ENCODE measurements at regions not wholly inside any gene's neighbourhood (a gene's known extent, or its start where the extent isn't known, plus 50 kb on each side); places are given as distances from the start of the nearest gene placed in this dataset.

DNA sequence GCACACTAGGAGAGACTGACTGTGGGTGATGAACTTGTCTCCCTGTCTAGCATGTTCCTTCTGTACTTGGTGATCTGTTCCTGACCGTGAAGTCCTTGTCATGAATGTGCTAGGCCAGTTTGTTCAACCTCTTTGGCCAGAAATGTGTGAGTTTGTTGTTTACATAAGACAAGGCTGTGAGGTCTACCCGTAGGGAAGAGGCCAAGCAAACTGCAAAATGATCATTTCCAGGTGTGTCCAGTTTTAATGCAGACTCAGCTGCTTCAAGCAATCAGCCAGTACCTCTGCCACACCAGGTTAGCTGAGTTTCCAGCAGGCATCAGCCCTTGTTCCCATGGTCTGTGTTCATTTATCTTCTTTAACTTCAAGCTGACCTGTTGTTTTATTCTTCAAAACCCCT is 440.2 kb downstream of the FUT8 start:
- H3K4me3 ChIP-seq (ENCODE audit: low read length), result no peak overlapping the region
- no peaks in the 10 kb centered on the region for H3K4me1 ChIP-seq (ENCODE audit: insufficient read depth, low read length)
- no peaks in the 10 kb centered on the region for H3K27me3 ChIP-seq (ENCODE audit: insufficient read depth, low read length)
- no peak overlapping the region for H3K9ac ChIP-seq (ENCODE audit: low read depth, low read length)
- no peaks in the 10 kb centered on the region for H3K9me3 ChIP-seq (ENCODE audit: insufficient read depth, low read depth, low read length)
- 44% methylated on average over 2 of the region's 2 CpGs for WGBS
- no peaks in the 10 kb centered on the region for H3K36me3 ChIP-seq (ENCODE audit: insufficient read depth, low read length)
- H3K27ac ChIP-seq (ENCODE audit: low read depth, low read length), result no peak overlapping the region

DNA sequence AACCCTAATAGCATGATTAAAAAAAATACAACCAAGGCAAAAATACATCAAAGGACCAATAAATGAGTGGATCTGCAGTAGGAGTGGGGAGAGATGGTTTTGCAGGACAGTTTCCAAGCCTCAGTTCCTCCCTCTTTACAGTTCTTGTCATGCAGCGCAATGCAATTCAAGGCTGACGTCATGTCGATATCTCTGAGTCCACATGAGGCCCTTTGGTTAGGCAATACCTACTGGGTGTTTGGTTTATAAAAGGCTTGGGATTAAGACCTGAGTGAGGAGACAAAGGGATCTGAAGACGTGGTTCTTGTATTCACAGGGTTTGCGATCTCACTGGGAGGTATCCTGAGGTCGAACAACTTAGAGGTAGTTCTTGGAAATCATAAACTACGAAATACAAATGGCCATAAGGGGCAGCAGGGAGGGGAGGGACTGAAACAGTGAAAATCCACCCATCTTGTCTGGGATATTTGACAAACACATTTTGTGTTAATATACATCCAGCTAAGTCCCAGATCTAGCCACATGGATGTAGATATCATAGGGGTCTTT is 441.0 kb downstream of the FUT8 start:
- H3K27me3 ChIP-seq (ENCODE audit: insufficient read depth, low read length), result no peaks in the 10 kb centered on the region
- H3K36me3 ChIP-seq (ENCODE audit: insufficient read depth, low read length), result no peaks in the 10 kb centered on the region
- H3K27ac ChIP-seq (ENCODE audit: low read depth, low read length), result no peak overlapping the region
- 90% methylated on average over 7 of the region's 7 CpGs for WGBS
- no peaks in the 10 kb centered on the region for H3K9me3 ChIP-seq (ENCODE audit: insufficient read depth, low read depth, low read length)
- no peak overlapping the region for H3K4me3 ChIP-seq (ENCODE audit: low read length)
- no peak overlapping the region for H3K9ac ChIP-seq (ENCODE audit: low read depth, low read length)
- no peaks in the 10 kb centered on the region for H3K4me1 ChIP-seq (ENCODE audit: insufficient read depth, low read length)

DNA sequence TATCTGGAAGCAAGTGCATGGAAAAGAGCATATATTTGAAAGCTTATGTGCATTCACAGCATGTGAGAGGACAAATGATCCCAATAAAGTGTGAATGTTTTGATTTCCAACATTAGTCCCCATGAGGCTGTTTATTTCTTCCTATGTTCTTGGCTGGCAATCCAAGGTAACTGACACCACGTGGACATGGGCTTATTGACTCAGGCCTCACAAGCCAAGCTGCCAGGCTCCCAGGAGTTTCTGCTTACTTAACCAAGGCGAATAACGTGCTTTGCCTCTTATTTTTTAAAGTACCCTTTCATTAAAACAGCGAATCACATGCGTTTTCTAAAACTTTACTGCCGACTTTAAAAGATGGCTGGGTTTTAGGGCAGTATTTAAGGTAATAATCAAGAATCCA is 441.7 kb downstream of the FUT8 start:
- Histone ChIP-seq H3K4me3 (ENCODE audit: low read length) (no peak overlapping the region), H3K27me3 (ENCODE audit: insufficient read depth, low read length) (no peaks in the 10 kb centered on the region), H3K9ac (ENCODE audit: low read depth, low read length) (no peak overlapping the region), H3K4me1 (ENCODE audit: insufficient read depth, low read length) (no peaks in the 10 kb centered on the region), H3K9me3 (ENCODE audit: insufficient read depth, low read depth, low read length) (no peaks in the 10 kb centered on the region), H3K36me3 (ENCODE audit: insufficient read depth, low read length) (no peaks in the 10 kb centered on the region), H3K27ac (ENCODE audit: low read depth, low read length) (no peak overlapping the region)
- 94% methylated on average over 6 of the region's 6 CpGs for WGBS

DNA sequence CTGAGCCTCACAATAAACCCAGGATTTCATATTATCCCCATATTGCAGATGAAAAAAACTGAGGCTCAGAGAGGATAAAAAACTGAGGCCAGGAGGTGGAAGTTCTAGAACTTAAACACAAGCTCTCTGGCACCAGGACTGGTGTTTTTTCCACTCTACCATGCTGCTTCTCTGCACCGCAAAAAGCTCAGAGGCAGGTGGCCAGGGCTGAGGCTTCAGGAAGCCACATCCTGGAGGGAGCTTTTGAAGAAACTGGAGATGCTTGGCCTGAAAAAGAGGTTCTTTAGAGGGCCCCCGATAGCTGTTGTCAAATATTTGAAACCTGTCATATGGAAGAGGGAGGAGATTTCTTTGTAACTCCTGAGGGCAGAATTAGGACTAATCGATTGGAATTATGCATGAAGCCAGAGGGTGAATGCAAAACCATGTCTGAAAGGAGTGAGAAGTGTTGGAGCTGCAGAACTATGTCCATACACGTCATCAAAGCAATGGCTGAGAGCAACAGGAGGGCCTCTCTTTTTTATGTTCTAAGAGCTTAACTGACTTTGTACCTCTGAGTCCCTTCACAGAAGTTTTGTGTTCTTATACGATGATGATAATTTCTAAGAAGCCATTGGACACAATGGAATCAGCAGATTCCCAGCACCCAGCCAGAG is 448.6 kb downstream of the FUT8 start:
- Histone ChIP-seq H3K27me3 (ENCODE audit: insufficient read depth, low read length) (no peaks in the 10 kb centered on the region), H3K27ac (ENCODE audit: low read depth, low read length) (no peak overlapping the region), H3K4me1 (ENCODE audit: insufficient read depth, low read length) (no peaks in the 10 kb centered on the region), H3K4me3 (ENCODE audit: low read length) (no peak overlapping the region), H3K9ac (ENCODE audit: low read depth, low read length) (no peak overlapping the region), H3K36me3 (ENCODE audit: insufficient read depth, low read length) (no peaks in the 10 kb centered on the region), H3K9me3 (ENCODE audit: insufficient read depth, low read depth, low read length) (peaks cover 5% of the 10 kb centered on the region; the same call in 1 of the 2 replicates)
- WGBS, result 92% methylated on average over 4 of the region's 5 CpGs

DNA sequence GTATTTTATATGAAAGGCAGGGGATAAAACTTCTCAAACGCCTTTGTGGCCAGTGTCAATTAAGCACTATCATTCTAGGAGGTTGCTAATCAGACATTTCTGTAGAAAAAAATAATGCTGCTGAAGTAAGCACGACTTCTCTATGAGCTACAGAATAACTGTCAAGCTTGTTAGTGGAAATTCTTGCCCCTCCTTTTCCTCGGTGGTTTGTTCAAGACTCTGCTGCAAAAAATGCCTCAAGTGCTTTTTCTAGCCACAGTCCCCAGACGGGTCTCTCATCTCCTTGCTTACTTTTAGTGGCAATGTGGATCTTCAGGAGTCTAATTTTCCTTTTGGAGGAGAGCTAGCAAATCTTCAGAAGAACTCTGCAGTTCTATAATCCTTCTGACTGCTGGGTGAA is 452.0 kb downstream of the FUT8 start:
- H3K4me1 ChIP-seq (ENCODE audit: insufficient read depth, low read length), result no peaks in the 10 kb centered on the region
- no peak overlapping the region for H3K9ac ChIP-seq (ENCODE audit: low read depth, low read length)
- H3K4me3 ChIP-seq (ENCODE audit: low read length), result no peak overlapping the region
- no peak overlapping the region for H3K27ac ChIP-seq (ENCODE audit: low read depth, low read length)
- H3K9me3 ChIP-seq (ENCODE audit: insufficient read depth, low read depth, low read length), result peaks cover 5% of the 10 kb centered on the region; the same call in 1 of the 2 replicates
- 87% methylated on average over 4 of the region's 4 CpGs for WGBS
- H3K36me3 ChIP-seq (ENCODE audit: insufficient read depth, low read length), result no peaks in the 10 kb centered on the region
- no peaks in the 10 kb centered on the region for H3K27me3 ChIP-seq (ENCODE audit: insufficient read depth, low read length)

DNA sequence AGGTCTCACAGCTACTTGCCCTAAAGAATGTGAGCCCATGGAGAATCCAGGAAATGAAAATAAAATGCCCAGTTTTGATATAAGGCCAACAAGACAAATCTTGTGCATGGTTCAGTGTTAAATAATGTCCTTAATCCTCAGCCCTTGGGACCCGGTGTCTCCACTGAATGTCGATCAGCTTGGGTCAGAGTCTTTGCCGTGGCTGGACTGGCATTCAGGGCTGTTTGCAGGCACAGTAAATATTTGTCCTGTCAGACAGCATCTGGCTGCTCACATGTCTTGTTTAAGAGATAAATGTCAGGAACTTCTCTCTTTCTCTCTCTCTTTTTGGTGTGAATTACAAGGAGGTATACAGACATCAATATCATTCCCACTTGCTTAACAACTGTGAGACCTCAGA is 452.5 kb downstream of the FUT8 start:
- WGBS, result 92% methylated on average over 3 of the region's 3 CpGs
- no peaks in the 10 kb centered on the region for H3K4me1 ChIP-seq (ENCODE audit: insufficient read depth, low read length)
- no peaks in the 10 kb centered on the region for H3K27me3 ChIP-seq (ENCODE audit: insufficient read depth, low read length)
- no peak overlapping the region for H3K4me3 ChIP-seq (ENCODE audit: low read length)
- no peak overlapping the region for H3K9ac ChIP-seq (ENCODE audit: low read depth, low read length)
- peaks cover 5% of the 10 kb centered on the region; the same call in 1 of the 2 replicates for H3K9me3 ChIP-seq (ENCODE audit: insufficient read depth, low read depth, low read length)
- no peaks in the 10 kb centered on the region for H3K36me3 ChIP-seq (ENCODE audit: insufficient read depth, low read length)
- H3K27ac ChIP-seq (ENCODE audit: low read depth, low read length), result no peak overlapping the region

DNA sequence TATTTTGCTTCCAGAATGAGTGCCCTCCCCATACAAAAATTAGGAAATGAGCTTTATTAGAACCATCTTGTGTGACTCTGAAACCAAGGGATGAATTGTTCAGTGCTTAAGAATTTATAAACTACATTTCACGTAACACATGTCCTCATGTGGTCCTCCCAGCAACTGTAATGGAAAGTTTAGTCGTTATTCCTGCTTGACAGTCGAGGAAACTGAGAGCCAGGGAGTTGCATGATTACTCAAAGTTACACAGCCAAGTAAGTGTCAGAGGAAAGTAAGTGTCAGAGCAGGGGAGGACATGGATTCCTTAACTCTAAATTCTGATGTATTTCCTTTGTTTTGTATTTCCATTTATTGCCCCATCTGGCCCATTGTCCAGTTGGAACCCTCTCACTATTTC is 453.9 kb downstream of the FUT8 start:
- no peaks in the 10 kb centered on the region for H3K27me3 ChIP-seq (ENCODE audit: insufficient read depth, low read length)
- no peak overlapping the region for H3K27ac ChIP-seq (ENCODE audit: low read depth, low read length)
- H3K36me3 ChIP-seq (ENCODE audit: insufficient read depth, low read length), result no peaks in the 10 kb centered on the region
- WGBS, result 97% methylated on average over 3 of the region's 3 CpGs
- no peaks in the 10 kb centered on the region for H3K9me3 ChIP-seq (ENCODE audit: insufficient read depth, low read depth, low read length)
- H3K4me3 ChIP-seq (ENCODE audit: low read length), result no peak overlapping the region
- H3K9ac ChIP-seq (ENCODE audit: low read depth, low read length), result no peak overlapping the region
- no peaks in the 10 kb centered on the region for H3K4me1 ChIP-seq (ENCODE audit: insufficient read depth, low read length)

DNA sequence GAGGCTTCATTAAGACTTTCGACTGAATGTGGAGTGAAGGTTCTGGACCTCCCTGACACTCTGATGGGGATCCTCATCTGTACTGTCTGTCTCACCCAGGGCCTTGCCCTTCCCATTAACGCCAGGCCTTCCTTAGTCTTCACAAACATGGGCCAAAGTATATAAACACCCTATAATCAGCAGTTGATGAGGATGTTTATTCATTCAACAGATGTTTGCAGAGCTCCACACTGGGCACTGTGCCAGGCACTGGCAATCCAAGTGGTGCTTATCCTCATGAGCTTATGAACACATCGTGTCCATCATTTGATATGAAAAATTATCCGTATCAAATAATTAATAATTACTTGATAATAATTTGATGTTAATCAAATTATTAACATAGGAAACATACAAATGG is 454.4 kb downstream of the FUT8 start:
- 100% methylated on average over 3 of the region's 4 CpGs for WGBS
- H3K4me1 ChIP-seq (ENCODE audit: insufficient read depth, low read length), result no peaks in the 10 kb centered on the region
- no peak overlapping the region for H3K4me3 ChIP-seq (ENCODE audit: low read length)
- H3K9ac ChIP-seq (ENCODE audit: low read depth, low read length), result no peak overlapping the region
- H3K36me3 ChIP-seq (ENCODE audit: insufficient read depth, low read length), result no peaks in the 10 kb centered on the region
- H3K9me3 ChIP-seq (ENCODE audit: insufficient read depth, low read depth, low read length), result no peaks in the 10 kb centered on the region
- no peak overlapping the region for H3K27ac ChIP-seq (ENCODE audit: low read depth, low read length)
- H3K27me3 ChIP-seq (ENCODE audit: insufficient read depth, low read length), result no peaks in the 10 kb centered on the region

DNA sequence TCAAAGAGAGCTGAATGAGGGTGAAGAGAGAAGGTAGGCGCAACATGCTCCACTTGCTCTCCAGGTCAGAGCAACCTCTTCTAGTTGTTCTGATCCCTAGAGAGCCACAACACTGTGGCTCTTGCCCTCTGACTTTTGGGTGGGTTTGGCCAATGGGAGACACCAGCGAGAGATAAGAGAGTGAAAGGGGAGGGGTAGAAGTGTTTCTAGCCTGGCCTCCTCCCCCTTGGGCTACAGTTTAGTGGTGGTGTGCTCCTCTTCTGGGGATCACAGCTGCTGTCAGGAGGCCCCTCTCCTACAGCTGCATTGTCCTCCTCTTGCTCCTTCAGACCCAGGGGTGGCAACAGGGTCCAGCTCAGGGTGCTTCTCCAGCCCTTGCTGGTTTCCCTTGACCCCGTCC is 454.8 kb downstream of the FUT8 start:
- Histone ChIP-seq H3K4me3 (ENCODE audit: low read length) (no peak overlapping the region), H3K27me3 (ENCODE audit: insufficient read depth, low read length) (no peaks in the 10 kb centered on the region), H3K9me3 (ENCODE audit: insufficient read depth, low read depth, low read length) (no peaks in the 10 kb centered on the region), H3K36me3 (ENCODE audit: insufficient read depth, low read length) (no peaks in the 10 kb centered on the region), H3K9ac (ENCODE audit: low read depth, low read length) (no peak overlapping the region), H3K4me1 (ENCODE audit: insufficient read depth, low read length) (no peaks in the 10 kb centered on the region), H3K27ac (ENCODE audit: low read depth, low read length) (no peak overlapping the region)
- WGBS, result 95% methylated on average over 3 of the region's 3 CpGs

DNA sequence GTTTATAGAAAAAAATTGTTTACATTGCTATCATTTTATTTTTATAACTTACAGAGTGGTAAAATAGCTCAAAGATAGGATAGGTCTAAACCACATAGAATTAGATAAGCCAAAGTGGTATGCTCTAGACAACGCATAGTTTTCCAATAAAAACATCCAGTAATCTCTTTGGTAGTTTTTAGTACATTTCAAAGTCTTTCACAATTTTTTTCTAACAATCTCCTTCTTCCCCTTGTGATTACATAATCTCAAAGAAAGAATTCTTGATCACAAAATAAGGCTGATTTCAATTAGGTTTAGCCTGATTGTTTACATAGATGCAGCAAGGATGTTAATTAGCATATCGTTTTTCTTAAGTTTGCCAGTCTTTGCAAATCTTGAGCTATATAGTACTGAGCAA is 460.0 kb downstream of the FUT8 start:
- Histone ChIP-seq H3K9ac (ENCODE audit: low read depth, low read length) (no peak overlapping the region), H3K4me3 (ENCODE audit: low read length) (no peak overlapping the region), H3K9me3 (ENCODE audit: insufficient read depth, low read depth, low read length) (no peaks in the 10 kb centered on the region), H3K36me3 (ENCODE audit: insufficient read depth, low read length) (no peaks in the 10 kb centered on the region), H3K27ac (ENCODE audit: low read depth, low read length) (no peak overlapping the region), H3K27me3 (ENCODE audit: insufficient read depth, low read length) (no peaks in the 10 kb centered on the region), H3K4me1 (ENCODE audit: insufficient read depth, low read length) (no peaks in the 10 kb centered on the region)
- WGBS, result 100% methylated on average over 2 of the region's 2 CpGs

DNA sequence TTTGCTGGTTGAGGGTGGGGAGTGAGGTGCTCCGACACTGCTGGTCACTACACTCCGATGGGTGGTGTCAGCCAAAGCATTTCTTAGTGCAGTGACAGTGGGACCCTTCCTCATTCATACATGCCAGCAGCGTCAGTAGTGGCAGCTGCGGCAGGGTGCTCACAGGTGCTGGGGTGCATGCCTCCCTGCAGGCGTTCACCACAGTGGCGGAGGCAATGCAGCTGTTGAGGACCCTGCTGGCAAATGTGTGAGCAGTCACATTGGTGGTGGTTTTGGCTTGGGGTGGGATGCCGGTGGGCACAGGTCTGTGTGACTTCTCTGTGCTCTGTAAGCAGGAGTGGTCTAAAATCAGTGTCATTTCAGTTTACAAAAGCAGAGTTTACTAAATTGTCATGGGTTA is 464.6 kb downstream of the FUT8 start:
- H3K9ac ChIP-seq (ENCODE audit: low read depth, low read length), result no peak overlapping the region
- H3K27ac ChIP-seq (ENCODE audit: low read depth, low read length), result no peak overlapping the region
- WGBS, result 95% methylated on average over 7 of the region's 7 CpGs
- no peaks in the 10 kb centered on the region for H3K36me3 ChIP-seq (ENCODE audit: insufficient read depth, low read length)
- no peaks in the 10 kb centered on the region for H3K27me3 ChIP-seq (ENCODE audit: insufficient read depth, low read length)
- H3K4me1 ChIP-seq (ENCODE audit: insufficient read depth, low read length), result no peaks in the 10 kb centered on the region
- no peaks in the 10 kb centered on the region; the same call in 1 of the 2 replicates for H3K9me3 ChIP-seq (ENCODE audit: insufficient read depth, low read depth, low read length)
- no peak overlapping the region for H3K4me3 ChIP-seq (ENCODE audit: low read length)

DNA sequence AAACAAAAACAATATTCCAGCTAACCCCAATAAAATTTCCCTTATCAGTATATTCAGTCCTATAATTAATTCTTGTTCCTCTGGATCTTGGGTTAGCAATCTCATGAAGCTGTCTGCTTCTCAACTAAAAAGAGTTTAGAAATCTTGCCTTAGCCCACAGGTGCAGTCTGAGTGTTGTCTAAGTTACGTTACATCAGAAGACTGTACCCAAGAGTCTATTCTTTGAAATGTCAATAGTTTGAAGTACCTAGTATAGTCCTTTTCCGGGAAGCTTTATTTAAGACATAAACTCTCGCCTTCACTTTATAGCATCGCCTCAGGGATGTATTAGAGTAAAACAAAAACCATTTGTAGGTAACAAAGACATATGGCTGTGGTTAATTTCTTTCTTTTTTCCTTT is 465.1 kb downstream of the FUT8 start:
- no peak overlapping the region for H3K4me3 ChIP-seq (ENCODE audit: low read length)
- no peaks in the 10 kb centered on the region for H3K36me3 ChIP-seq (ENCODE audit: insufficient read depth, low read length)
- H3K9me3 ChIP-seq (ENCODE audit: insufficient read depth, low read depth, low read length), result no peaks in the 10 kb centered on the region; the same call in 1 of the 2 replicates
- WGBS, result 92% methylated on average over 1 of the region's 4 CpGs
- H3K27ac ChIP-seq (ENCODE audit: low read depth, low read length), result no peak overlapping the region
- H3K27me3 ChIP-seq (ENCODE audit: insufficient read depth, low read length), result no peaks in the 10 kb centered on the region
- no peaks in the 10 kb centered on the region for H3K4me1 ChIP-seq (ENCODE audit: insufficient read depth, low read length)
- H3K9ac ChIP-seq (ENCODE audit: low read depth, low read length), result no peak overlapping the region

Measured in HUES64 (cell line).